K562 (cell line): ENCODE measurements at regions not wholly inside any gene's neighbourhood (a gene's known extent, or its start where the extent isn't known, plus 50 kb on each side); places are given as distances from the start of the nearest gene placed in this dataset.

Experiments
- ARID4B ChIP-seq: sonication (generic); formaldehyde crosslinking; IDR thresholded peaks from 2 replicates; pipeline ENCODE4 v1.8.0; 2022; ENCODE audit warnings: mild to moderate bottlenecking, missing genetic modification reagents
- KDM5B ChIP-seq: fragments of 200-600 bp; sonication (generic); IDR thresholded peaks from 2 replicates; pipeline ENCODE4 v1.6.1; 2012; ENCODE audit warnings: low read depth, mild to moderate bottlenecking, moderate library complexity, low read length, control low read depth, inconsistent platforms; ENCODE audit not compliant: insufficient replicate concordance
- MYBL2 ChIP-seq, 2 experiments: fragments of 450-650 bp in 1 of 2; sonication (generic) in 1 of 2; formaldehyde crosslinking in 1 of 2; IDR thresholded peaks; 2 replicates each; pipeline versions ENCODE4 v1.6.1 to v1.8.1; 2017 to 2022; ENCODE audit warnings: borderline replicate concordance in 1 of 2, inconsistent platforms in 1 of 2, low read depth in 1 of 2, mild to moderate bottlenecking in 1 of 2, missing genetic modification reagents in 1 of 2, moderate library complexity in 1 of 2
- SIN3B ChIP-seq: fragments of 450-650 bp; IDR thresholded peaks from 2 replicates; pipeline ENCODE4 v1.6.1; 2017; ENCODE audit warnings: low read depth, mild to moderate bottlenecking, moderate library complexity
- SNRNP70 ChIP-seq: fragments of 200-400 bp; formaldehyde crosslinking; optimal IDR thresholded peaks from 2 replicates; pipeline ENCODE3; 2017; ENCODE audit warnings: low read depth, low read length
- TFAP4 ChIP-seq: sonication (generic); formaldehyde crosslinking; IDR thresholded peaks from 2 replicates; pipeline ENCODE4 v1.8.0; 2022; ENCODE audit warnings: missing genetic modification reagents, mild to moderate bottlenecking, moderate library complexity, borderline replicate concordance
- THAP12 ChIP-seq: fragments of 250-450 bp; sonication (Bioruptor Pico); IDR thresholded peaks from 2 replicates; pipeline ENCODE4 v1.9.0; 2021; ENCODE audit warnings: mild to moderate bottlenecking, inconsistent platforms

- TF ChIP-seq ARID4B (CRISPR knock-in tag) (no peak), TFAP4 (CRISPR knock-in tag) (no peak), THAP12 (no peak), KDM5B (no peak), SNRNP70 (no peak), MYBL2 (IDR thresholded peaks at IDR 0.05; ENCODE audit: low read depth) (no peak), MYBL2 (CRISPR knock-in tag; IDR thresholded peaks at IDR 0.05; ENCODE audit: borderline replicate concordance) (no peak), SIN3B (no peak)
These were observed 212.6 kb upstream of the FZD8 start (continued) for GRCh38 chr10:35854661-35855060.
